K562 (cell line): ENCODE measurements at regions not wholly inside any gene's neighbourhood (a gene's known extent, or its start where the extent isn't known, plus 50 kb on each side); places are given as distances from the start of the nearest gene placed in this dataset.

Source experiments
- ATAC-seq: fragments of 200-7000 bp; cut with Tn5 transposase; 3 replicates; pipeline ENCODE4 v1.9.1; 2020; ENCODE audit warnings: moderate library complexity
- BruUV-seq: library from RNA; stranded (reverse); fragments of 400-500 nt; replicated peaks from 2 replicates; lab custom pipeline; 2021; lab: Mats Ljungman, UMichigan
- CTCF ChIA-PET: fragments of 300-600 bp; formaldehyde crosslinking; extraction: SDS; loops from one replicate; lab custom pipeline; 2021; ENCODE audit warnings: low intra/inter-chr PET ratio; lab: Yijun Ruan, JAX
- POLR2A ChIA-PET: fragments of 300-600, 350-650 bp; sonication (Branson Sonifier 250); formaldehyde crosslinking; extraction: SDS; loops from one replicate; lab custom pipeline; 2021; ENCODE audit warnings: antibody characterized with exemption, inconsistent platforms; lab: Yijun Ruan, JAX
- DNase-seq, 4 experiments: peaks; one replicate each; pipeline versions ENCODE4 v3.0.0 to v3.0.0-alpha.2; 2011 to 2018; ENCODE audit warnings: low spot score in 3 of 4, mixed read lengths in 3 of 4; ENCODE audit errors: extremely low read depth in 1 of 4
- FAIRE-seq: peaks from 2 replicates; lab custom pipeline; 2011; peaks lifted over from hg19 to GRCh38; lab: Jason Lieb, UNC
- H2AFZ ChIP-seq: 2 replicates; pipeline ENCODE4 v1.6.0; 2011; ENCODE audit warnings: low read depth, low read length, control low read depth, inconsistent platforms
- H3K27ac ChIP-seq: fragments of 200-600 bp; 3 replicates; pipeline ENCODE4 v1.8.0; 2011; ENCODE audit warnings: low read depth, mild to moderate bottlenecking, control low read depth, inconsistent platforms, low read length, moderate library complexity, mixed read lengths; ENCODE audit errors: extremely low read depth
- H3K27me3 ChIP-seq, 2 experiments: fragments of 300-600 bp in 1 of 2; 2 replicates in 1 of 2; 3 replicates in 1 of 2; pipeline versions ENCODE4 v1.6.0 to v1.8.0; 2011; ENCODE audit warnings: inconsistent platforms in 2 of 2, low read length in 2 of 2, mild to moderate bottlenecking in 1 of 2, mixed read lengths in 1 of 2, moderate library complexity in 1 of 2; ENCODE audit not compliant: control insufficient read depth in 2 of 2, insufficient read depth in 2 of 2
- H3K36me3 ChIP-seq: fragments of 300-600 bp; 3 replicates; pipeline ENCODE4 v1.8.0; 2011; ENCODE audit warnings: mild to moderate bottlenecking, low read length, inconsistent platforms; ENCODE audit not compliant: control insufficient read depth, insufficient read depth
- H3K4me1 ChIP-seq, 2 experiments: fragments of 200-600 bp in 1 of 2; replicated peaks in 1 of 2; 2 replicates in 1 of 2; 3 replicates in 1 of 2; pipeline versions ENCODE4 v1.5.1 to v1.8.0; 2011; ENCODE audit warnings: inconsistent platforms in 2 of 2, low read length in 2 of 2, mild to moderate bottlenecking in 1 of 2, mixed read lengths in 1 of 2, moderate library complexity in 1 of 2; ENCODE audit not compliant: control insufficient read depth in 2 of 2, insufficient read depth in 2 of 2
- H3K4me2 ChIP-seq: 2 replicates; pipeline ENCODE4 v1.6.1; 2011; ENCODE audit warnings: low read length, control low read depth, inconsistent platforms, mixed read lengths; ENCODE audit not compliant: insufficient read depth
- H3K4me3 ChIP-seq: fragments of 200-600 bp; sonication (generic), shearing (Covaris generic); 2 replicates; pipeline ENCODE4 v1.5.1; 2016; ENCODE audit warnings: control low read depth, inconsistent platforms
- H3K79me2 ChIP-seq: fragments of 200-600 bp; 3 replicates; pipeline ENCODE4 v1.8.0; 2011; ENCODE audit warnings: low read length, inconsistent platforms; ENCODE audit not compliant: control insufficient read depth, insufficient read depth
- H3K9ac ChIP-seq, 2 experiments: 2 replicates each; pipeline versions ENCODE4 v1.6.0 to v1.6.1; 2011; ENCODE audit warnings: low read depth in 2 of 2, low read length in 2 of 2, control low read depth in 1 of 2, inconsistent platforms in 1 of 2, mild to moderate bottlenecking in 1 of 2, mixed read lengths in 1 of 2; ENCODE audit not compliant: insufficient read depth in 1 of 2
- H3K9me1 ChIP-seq: one replicate; pipeline ENCODE4 v1.6.0; 2011; ENCODE audit warnings: inconsistent platforms, mild to moderate bottlenecking, low read length, moderate library complexity; ENCODE audit not compliant: control insufficient read depth, insufficient read depth
- H3K9me3 ChIP-seq: replicated peaks from 2 replicates; pipeline ENCODE4 v1.5.1; 2011; ENCODE audit warnings: low read depth, low read length, inconsistent platforms; ENCODE audit not compliant: control insufficient read depth, insufficient read depth
- H4K20me1 ChIP-seq: replicated peaks from 2 replicates; pipeline ENCODE4 v1.6.1; 2011; ENCODE audit warnings: low read length, inconsistent platforms, mixed read lengths; ENCODE audit not compliant: control insufficient read depth, insufficient read depth
- RHOXF2B ChIP-seq: fragments of 250-450 bp; sonication (Bioruptor Pico); conservative IDR thresholded peaks from 2 replicates; pipeline ENCODE4 v1.5.1; 2021
- SP1 ChIP-seq: sonication (generic); formaldehyde crosslinking; IDR thresholded peaks from 2 replicates; pipeline ENCODE4 v1.8.1; 2022; ENCODE audit warnings: mild to moderate bottlenecking, missing genetic modification reagents
- WGBS: fragments of 100-300 bp; shearing (Covaris generic); methylation state at CpG from one replicate; pipeline ENCODE4 v1.1.6; 2016; ENCODE audit warnings: low coverage, mixed read lengths; ENCODE audit not compliant: insufficient coverage; ENCODE audit errors: missing lambda C conversion rate; 5-methylcytosine and 5-hydroxymethylcytosine counted together
- in situ Hi-C: fragments of 300-500 bp; cut with MboI; formaldehyde crosslinking; loops from 4 replicates; pipeline ENCODE4 v1.15.0; 2018; ENCODE audit warnings: inconsistent platforms, mixed read lengths
- intact Hi-C: fragments of 100-400 bp; cut with micrococcal nuclease; formaldehyde crosslinking; loops from 2 replicates; pipeline ENCODE4 v1.14.2; 2022
- TF ChIP-seq, protein P1 (sequence below): fragments of 250-450 bp; sonication (Bioruptor Pico); IDR thresholded peaks from 2 replicates; pipeline ENCODE4 v1.8.0; 2022; ENCODE audit warnings: moderate library complexity, mild to moderate bottlenecking, inconsistent platforms
- TF ChIP-seq, protein P2 (sequence below): fragments of 450-650 bp; IDR thresholded peaks from 2 replicates; pipeline ENCODE4 v1.7.1; 2018; ENCODE audit warnings: mild to moderate bottlenecking, low read depth; ENCODE audit not compliant: partially characterized antibody

DNA sequence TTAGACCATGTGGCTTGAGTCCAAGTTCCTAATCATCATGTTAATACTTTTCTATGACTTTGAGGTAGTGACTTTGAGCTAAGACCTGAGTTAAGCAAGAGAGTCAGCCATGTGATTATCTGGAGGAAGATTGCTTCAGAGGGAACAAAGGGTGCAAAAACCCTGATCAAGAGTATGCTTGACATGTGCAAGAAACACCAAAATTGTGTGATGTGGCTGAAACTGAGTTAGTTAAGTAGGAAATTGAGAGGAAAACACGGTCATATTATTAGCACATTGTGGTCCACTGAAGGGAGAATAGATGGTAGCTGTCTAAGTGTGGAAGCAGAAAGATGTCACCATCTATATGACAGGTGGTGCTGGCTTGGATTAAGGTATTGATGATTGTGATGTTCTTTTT, 130.4 kb upstream of the MON1B start:
- WGBS, result 0% methylated on average over 1 of the region's 1 CpG
- in situ Hi-C loops (no loop called here), intact Hi-C loops (no loop called here)
- Histone ChIP-seq H3K9ac (no peak overlapping the region), H3K9me1 (no peaks in the 10 kb centered on the region), H3K9me3 (no peaks in the 10 kb centered on the region), H4K20me1 (no peaks in the 10 kb centered on the region), H3K27ac (no peak overlapping the region), H3K79me2 (no peaks in the 10 kb centered on the region), H3K4me1 (no peaks in the 10 kb centered on the region), H3K27me3 (no peaks in the 10 kb centered on the region), H3K4me3 (no peak overlapping the region), H2AFZ (no peak overlapping the region), H3K36me3 (no peaks in the 10 kb centered on the region), H3K4me2 (no peak overlapping the region)
- no TSS peak for BruUV-seq
- ChIA-PET POLR2A (no interaction called here), CTCF (no interaction called here)
- FAIRE-seq (no peak), ATAC-seq (no peak), DNase-seq (no peak)
- TF ChIP-seq, protein P1, sequence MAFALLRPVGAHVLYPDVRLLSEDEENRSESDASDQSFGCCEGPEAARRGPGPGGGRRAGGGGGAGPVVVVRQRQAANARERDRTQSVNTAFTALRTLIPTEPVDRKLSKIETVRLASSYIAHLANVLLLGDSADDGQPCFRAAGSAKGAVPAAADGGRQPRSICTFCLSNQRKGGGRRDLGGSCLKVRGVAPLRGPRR (CRISPR knock-in tag), result no peak
- TF ChIP-seq RHOXF2B (CRISPR knock-in tag) (no peak), SP1 (CRISPR knock-in tag) (no peak)
- TF ChIP-seq, protein P2, sequence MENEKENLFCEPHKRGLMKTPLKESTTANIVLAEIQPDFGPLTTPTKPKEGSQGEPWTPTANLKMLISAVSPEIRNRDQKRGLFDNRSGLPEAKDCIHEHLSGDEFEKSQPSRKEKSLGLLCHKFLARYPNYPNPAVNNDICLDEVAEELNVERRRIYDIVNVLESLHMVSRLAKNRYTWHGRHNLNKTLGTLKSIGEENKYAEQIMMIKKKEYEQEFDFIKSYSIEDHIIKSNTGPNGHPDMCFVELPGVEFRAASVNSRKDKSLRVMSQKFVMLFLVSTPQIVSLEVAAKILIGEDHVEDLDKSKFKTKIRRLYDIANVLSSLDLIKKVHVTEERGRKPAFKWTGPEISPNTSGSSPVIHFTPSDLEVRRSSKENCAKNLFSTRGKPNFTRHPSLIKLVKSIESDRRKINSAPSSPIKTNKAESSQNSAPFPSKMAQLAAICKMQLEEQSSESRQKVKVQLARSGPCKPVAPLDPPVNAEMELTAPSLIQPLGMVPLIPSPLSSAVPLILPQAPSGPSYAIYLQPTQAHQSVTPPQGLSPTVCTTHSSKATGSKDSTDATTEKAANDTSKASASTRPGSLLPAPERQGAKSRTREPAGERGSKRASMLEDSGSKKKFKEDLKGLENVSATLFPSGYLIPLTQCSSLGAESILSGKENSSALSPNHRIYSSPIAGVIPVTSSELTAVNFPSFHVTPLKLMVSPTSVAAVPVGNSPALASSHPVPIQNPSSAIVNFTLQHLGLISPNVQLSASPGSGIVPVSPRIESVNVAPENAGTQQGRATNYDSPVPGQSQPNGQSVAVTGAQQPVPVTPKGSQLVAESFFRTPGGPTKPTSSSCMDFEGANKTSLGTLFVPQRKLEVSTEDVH, result no peak
